Islet precursor cell (in vitro differentiated cells): ENCODE measurements at regions not wholly inside any gene's neighbourhood (a gene's known extent, or its start where the extent isn't known, plus 50 kb on each side); places are given as distances from the start of the nearest gene placed in this dataset.
A peak's percentile ranks its signal among the peaks of the same experiment; 100 is the strongest.

Source experiments
- DNase-seq: peaks from one replicate; pipeline ENCODE4 v3.0.0-alpha.2; 2018

DNA sequence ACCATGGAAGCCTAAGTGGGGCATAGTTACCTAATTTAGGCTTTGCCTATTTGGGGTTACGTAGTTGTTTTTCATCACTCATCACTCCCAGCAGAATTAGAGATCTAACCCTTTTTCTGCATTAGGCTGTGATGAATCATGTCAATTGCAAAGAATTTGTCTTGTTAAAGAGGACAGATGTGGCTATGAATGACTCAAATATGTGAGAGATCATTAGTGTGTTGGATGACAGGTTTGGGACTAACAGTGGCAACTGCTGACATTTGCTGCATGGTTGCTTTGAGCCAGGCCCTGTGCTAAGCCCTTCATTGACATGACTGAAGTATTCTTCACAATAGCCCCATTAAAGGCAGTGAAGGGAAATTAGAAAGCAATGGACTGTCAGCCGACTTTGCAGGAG lies 83.4 kb upstream of the BMPER start:
- DNase-seq = no peak

- DNase-seq = no peak
Observed at GRCh38 chr7:33823913-33824312, 81.4 kb upstream of the BMPER start.

- DNase-seq = no peak
Observed at GRCh38 chr7:33824911-33825459, 80.4 kb upstream of the BMPER start.

GRCh38 chr7:33825644-33826043 lies 79.7 kb upstream of the BMPER start:
- no peak for DNase-seq

DNA sequence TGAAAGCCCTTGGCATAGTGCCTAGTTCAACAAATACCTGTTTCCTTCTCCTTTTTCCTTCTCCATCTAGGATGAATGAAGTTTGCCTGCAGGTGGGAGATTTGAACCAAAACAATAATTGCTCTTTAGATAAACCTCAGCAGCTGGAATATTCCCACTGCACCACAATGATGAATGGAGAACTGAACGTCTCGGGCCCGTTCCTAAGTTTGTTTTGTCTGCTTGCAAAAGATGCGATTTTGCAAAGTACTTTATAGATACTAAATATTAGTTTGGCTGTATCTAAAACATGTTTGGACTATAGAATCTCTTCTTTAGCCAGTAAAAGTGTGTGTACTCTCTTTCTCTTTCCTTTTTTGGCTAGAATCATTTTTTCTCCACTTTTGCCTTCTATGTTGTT lies 75.8 kb upstream of the BMPER start:
- DNase-seq = no peak

DNA sequence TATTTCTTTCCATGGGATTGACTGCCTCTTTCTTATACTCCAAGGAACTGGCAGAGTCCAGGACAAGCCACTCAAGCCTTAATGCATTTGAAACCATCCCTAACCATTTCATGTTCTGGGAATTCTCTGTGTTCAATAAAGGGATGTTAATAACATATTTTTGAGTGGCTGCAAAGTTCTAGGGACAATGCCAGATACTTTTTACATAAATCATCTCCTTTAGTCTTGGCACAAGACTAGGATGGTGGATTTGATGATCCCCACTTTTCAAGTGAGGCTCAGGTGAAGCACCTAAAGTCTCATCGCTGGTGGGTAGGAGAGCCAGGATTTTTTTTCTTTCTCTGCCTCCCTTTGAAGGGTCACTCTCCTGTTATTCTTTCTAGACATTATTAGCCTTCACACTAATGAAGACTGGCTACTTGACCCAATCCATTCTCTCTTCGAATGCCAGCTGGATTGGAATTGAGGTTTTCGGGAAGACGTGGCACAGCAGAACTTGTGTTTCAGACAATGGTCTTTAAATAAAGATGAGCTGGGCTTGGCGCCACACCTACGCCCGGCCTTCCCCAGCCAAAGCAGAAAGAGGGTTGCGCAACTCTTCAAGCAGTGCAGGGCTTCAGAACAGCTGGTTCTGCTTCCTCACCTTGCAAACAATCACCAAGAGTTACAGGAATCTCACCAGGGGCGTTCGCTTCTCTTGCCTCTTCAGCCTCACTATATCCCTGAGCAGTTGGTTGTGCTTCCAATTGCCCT lies 73.8 kb upstream of the BMPER start:
- no peak for DNase-seq

GRCh38 chr7:33832271-33832721 lies 73.0 kb upstream of the BMPER start:
- no peak for DNase-seq

DNA sequence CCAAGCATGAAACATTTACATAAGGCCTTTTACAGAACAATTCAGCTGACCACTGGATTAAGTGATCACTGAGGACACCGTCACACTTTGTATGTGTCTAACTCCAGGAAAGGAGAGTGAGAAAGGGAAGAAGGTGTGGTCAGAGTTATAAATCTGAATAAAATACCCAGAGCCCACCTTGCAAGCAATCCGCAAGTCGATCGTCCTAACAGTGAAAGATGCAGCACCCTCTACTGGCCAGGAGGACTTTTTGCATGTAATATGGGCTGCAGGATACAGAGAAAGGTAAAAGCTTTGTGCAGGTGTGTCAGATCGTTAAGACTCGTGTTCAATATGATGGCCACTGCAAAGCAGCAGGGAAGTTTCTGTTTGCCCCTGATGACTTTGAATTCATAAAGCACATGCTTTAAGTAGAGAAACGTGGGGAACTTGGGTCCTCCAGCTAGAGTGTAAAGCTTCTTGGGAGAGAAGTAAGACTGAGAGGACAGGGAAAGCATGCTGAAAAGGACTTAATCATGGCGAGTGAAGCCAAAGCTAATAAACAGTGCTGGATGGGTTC lies 68.5 kb upstream of the BMPER start:
- no peak for DNase-seq

DNA sequence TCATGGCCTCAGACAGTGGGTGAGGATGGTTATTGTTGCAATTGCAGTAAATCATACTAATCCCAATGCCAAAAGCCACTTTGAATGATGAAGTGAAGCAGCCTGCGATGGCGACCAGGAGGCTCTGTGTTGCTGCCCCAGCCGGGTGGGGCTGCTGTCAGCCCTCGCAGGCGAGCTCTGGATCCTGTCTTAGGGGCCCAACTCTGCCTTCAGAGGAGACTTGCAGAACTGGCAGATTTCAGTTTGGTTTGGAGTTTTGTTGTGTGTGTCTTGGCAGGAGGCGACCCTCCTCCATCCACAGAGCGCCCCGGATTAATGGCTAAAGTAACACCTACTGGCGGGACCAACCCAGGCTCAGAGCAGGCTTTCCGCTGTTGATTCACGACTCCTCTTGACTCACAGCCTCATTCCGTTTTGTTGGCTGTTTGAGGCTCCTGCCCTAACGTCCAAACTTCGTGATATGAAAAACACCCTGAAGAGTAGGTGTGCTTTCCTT lies 67.9 kb upstream of the BMPER start:
- DNase-seq = peak; percentile 58

GRCh38 chr7:33841031-33841430 lies 64.3 kb upstream of the BMPER start:
- no peak for DNase-seq

DNA sequence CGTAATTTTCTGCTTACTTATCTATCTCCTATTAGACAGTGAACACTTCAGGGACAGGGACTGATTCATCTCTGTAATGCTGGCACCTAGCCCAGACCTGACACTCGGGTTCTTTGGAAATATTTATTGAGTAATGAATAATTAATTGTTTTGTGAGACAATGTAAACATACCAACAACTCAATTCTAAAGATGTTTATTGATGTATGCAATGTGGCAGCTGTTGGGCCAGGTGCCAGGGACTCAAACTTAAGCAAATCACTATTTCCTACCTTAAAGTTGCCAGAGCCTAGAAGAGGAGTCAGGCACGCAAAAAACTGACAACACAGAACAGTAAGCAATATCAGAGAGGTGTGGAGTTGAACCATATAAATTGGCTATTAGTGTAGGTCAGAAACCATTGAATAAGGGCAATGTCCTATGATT lies 63.6 kb upstream of the BMPER start:
- no peak for DNase-seq

GRCh38 chr7:33842150-33842549 lies 63.2 kb upstream of the BMPER start:
- no peak for DNase-seq

GRCh38 chr7:33845991-33846509 lies 59.3 kb upstream of the BMPER start:
- no peak for DNase-seq

DNA sequence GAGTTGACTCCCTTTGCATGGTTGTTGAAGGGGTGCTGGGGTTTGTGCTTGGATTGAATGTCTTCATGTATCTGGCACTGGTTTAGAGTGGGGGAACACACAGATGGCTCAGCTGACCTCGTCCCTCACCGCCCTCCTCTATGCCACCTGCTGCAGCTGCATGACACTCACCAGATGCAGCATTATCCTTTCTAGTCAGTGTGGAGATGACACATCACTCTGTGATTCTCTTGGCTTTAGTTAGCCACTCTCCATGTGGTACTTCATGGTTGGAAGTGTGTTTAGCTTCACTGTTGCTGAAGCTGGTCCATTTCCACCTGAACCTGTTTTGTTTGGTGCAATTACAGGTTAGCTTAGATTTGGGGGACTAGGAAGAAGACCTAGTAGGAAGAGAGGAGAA lies 56.3 kb upstream of the BMPER start:
- no peak for DNase-seq

DNA sequence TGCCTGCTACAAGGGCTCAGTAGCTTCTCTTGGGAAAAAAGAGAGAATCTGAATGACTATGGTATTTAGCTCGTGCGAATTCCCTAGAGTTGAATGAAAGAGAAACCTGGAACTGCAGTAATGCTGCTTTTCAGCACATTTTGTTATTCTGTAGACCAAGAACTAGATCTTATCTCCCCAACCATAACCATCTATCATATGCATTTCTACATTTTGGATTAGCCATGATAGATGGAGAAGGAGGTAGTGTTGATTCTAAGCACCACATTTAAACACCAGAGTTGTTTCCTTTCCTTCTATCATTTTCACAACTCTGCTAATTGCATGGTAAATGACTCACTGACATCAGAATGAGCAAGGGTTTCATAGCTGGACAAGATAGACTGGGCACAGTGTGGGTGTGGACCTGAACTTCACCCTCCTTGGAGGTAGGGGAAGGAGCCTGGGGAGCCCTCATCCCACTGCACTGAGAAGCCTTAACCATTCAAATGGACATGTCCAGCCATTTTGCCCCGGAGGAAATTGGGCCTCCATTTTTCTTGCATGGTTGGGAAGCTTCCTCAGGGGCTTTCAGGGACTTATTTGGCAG lies 55.3 kb upstream of the BMPER start:
- no peak for DNase-seq

- no peak for DNase-seq
Observed at GRCh38 chr7:33850768-33851167, 54.6 kb upstream of the BMPER start.

GRCh38 chr7:33852838-33853237 lies 52.5 kb upstream of the BMPER start:
- DNase-seq = no peak

- DNase-seq = no peak
Observed at GRCh38 chr7:33853361-33854062, 51.8 kb upstream of the BMPER start.

GRCh38 chr7:33854178-33854577 lies 51.2 kb upstream of the BMPER start:
- DNase-seq = no peak

DNA sequence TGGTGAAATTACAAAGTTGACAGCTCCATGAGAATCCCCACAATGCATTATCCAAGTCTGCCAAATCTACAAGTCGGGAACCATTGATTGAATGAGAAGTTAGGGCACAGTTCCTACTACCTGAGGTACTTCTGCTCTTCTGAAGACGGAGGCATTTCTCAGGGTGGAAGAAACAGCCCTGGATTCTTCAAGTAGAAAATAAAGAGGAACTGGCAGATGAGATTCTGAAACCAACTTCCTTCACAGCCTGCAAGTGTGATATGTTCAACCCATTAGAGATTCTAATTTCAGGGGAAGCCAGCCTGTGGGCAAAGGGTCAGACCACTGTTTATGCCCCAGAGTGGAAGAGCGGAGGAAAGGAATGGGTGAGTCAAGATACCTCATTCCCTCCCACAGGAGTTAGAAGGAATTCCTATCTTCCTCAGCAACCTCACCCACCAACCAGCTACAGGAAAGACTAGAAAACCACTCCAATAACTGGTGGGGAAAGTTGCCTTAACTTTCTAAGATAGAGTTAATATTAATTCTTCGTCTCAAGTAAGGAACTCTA lies 50.5 kb upstream of the BMPER start:
- DNase-seq = no peak
